K562 (cell line): ENCODE measurements at regions not wholly inside any gene's neighbourhood (a gene's known extent, or its start where the extent isn't known, plus 50 kb on each side); places are given as distances from the start of the nearest gene placed in this dataset.

ENCODE experiments used
- EP300 ChIP-seq: IDR thresholded peaks from 2 replicates; pipeline ENCODE4 v1.6.1; 2012; ENCODE audit warnings: low read length, improper control_type of control experiment
- ESRRA ChIP-seq: fragments of 450-650 bp; IDR thresholded peaks from 2 replicates; pipeline ENCODE4 v1.6.1; 2014; ENCODE audit warnings: low read depth, mild to moderate bottlenecking, moderate library complexity, borderline replicate concordance
- HEY1 ChIP-seq: fragments of 250-450 bp; sonication (Bioruptor Pico); IDR thresholded peaks from 2 replicates; pipeline ENCODE4 v1.5.0; 2020; ENCODE audit warnings: mild to moderate bottlenecking, moderate library complexity, borderline replicate concordance
- PTRF ChIP-seq: fragments of 450-650 bp; IDR thresholded peaks from 2 replicates; pipeline ENCODE4 v1.6.1; 2016; ENCODE audit warnings: mild to moderate bottlenecking, missing genetic modification characterization, missing compliant biosample characterization
- RFX5 ChIP-seq: IDR thresholded peaks from 2 replicates; pipeline ENCODE4 v1.6.1; 2011; ENCODE audit warnings: low read depth, mild to moderate bottlenecking, improper control_type of control experiment, low read length
- STAT5B ChIP-seq: fragments of 250-450 bp; sonication (Bioruptor Pico); IDR thresholded peaks from 2 replicates; pipeline ENCODE4 v1.8.0; 2021; ENCODE audit warnings: mild to moderate bottlenecking, inconsistent platforms
- TAF1 ChIP-seq: IDR thresholded peaks from 2 replicates; pipeline ENCODE4 v1.6.1; 2011; ENCODE audit warnings: mild to moderate bottlenecking, low read length, moderate library complexity; ENCODE audit not compliant: insufficient read depth, control insufficient read depth, severe bottlenecking; ENCODE audit errors: extremely low read depth
- ZNF764 ChIP-seq: fragments of 250-450 bp; sonication (Bioruptor Pico); IDR thresholded peaks from 2 replicates; pipeline ENCODE4 v1.4.0; 2020; ENCODE audit warnings: low read depth, mild to moderate bottlenecking, moderate library complexity
- TF ChIP-seq, protein P1 (sequence below): sonication (generic); formaldehyde crosslinking; IDR thresholded peaks from 2 replicates; pipeline ENCODE4 v1.8.0; 2022; ENCODE audit warnings: mild to moderate bottlenecking, missing genetic modification reagents
- TF ChIP-seq, protein P2 (sequence below), 3 experiments: IDR thresholded peaks in 2 of 3; conservative IDR thresholded peaks in 1 of 3; 2 replicates each; pipeline ENCODE4 v1.5.1; 2011 to 2012; ENCODE audit warnings: low read length in 3 of 3, mild to moderate bottlenecking in 3 of 3, control low read depth in 2 of 3, improper control_type of control experiment in 1 of 3, inconsistent platforms in 1 of 3, low read depth in 1 of 3, mixed read lengths in 1 of 3, moderate library complexity in 1 of 3; ENCODE audit not compliant: insufficient read depth in 2 of 3
- TF ChIP-seq, protein P3 (sequence below): sonication (generic); formaldehyde crosslinking; IDR thresholded peaks from 2 replicates; pipeline ENCODE4 v1.8.0; 2022; ENCODE audit warnings: mild to moderate bottlenecking, missing genetic modification reagents, borderline replicate concordance
- TF ChIP-seq, protein P4 (sequence below): fragments of 450-650 bp; IDR thresholded peaks from 2 replicates; pipeline ENCODE4 v1.6.1; 2016; ENCODE audit warnings: low read depth

DNA sequence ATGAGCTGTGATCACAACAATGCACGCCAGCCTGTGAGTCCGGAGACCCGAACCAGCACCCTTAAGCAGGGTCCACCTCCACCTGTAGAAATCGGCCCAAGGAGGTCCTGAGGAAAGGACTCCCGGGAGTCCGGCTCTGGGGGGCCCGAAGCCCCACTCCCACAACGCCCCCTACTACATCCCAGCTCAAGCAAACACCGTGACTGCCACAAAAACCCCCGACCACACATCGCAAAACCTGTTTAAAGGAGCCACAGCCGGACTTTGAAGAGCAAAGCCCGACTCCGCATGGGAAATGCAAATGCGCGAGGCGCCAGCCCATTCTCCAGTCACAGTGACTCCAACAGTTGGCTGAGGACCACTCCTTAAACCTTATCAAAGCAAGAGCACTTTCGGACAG lies 682.4 kb downstream of the KCNJ18 start:
- TF ChIP-seq PTRF (tag) (no peak), TAF1 (no peak), EP300 (no peak), RFX5 (no peak), HEY1 (no peak), ESRRA (no peak), STAT5B (CRISPR knock-in tag) (no peak), ZNF764 (CRISPR knock-in tag) (no peak)
- TF ChIP-seq, protein P1, sequence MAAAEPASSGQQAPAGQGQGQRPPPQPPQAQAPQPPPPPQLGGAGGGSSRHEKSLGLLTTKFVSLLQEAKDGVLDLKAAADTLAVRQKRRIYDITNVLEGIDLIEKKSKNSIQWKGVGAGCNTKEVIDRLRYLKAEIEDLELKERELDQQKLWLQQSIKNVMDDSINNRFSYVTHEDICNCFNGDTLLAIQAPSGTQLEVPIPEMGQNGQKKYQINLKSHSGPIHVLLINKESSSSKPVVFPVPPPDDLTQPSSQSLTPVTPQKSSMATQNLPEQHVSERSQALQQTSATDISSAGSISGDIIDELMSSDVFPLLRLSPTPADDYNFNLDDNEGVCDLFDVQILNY = no peak
- TF ChIP-seq, protein P2, sequence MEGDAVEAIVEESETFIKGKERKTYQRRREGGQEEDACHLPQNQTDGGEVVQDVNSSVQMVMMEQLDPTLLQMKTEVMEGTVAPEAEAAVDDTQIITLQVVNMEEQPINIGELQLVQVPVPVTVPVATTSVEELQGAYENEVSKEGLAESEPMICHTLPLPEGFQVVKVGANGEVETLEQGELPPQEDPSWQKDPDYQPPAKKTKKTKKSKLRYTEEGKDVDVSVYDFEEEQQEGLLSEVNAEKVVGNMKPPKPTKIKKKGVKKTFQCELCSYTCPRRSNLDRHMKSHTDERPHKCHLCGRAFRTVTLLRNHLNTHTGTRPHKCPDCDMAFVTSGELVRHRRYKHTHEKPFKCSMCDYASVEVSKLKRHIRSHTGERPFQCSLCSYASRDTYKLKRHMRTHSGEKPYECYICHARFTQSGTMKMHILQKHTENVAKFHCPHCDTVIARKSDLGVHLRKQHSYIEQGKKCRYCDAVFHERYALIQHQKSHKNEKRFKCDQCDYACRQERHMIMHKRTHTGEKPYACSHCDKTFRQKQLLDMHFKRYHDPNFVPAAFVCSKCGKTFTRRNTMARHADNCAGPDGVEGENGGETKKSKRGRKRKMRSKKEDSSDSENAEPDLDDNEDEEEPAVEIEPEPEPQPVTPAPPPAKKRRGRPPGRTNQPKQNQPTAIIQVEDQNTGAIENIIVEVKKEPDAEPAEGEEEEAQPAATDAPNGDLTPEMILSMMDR (IDR thresholded peaks at IDR 0.05 in 2 of 3, conservative IDR thresholded peaks at IDR 0.05 in 1 of 3; ENCODE audit: insufficient read depth in 2 of 3, low read depth in 1 of 3, low read length in 3 of 3) = no peak
- TF ChIP-seq, protein P3, sequence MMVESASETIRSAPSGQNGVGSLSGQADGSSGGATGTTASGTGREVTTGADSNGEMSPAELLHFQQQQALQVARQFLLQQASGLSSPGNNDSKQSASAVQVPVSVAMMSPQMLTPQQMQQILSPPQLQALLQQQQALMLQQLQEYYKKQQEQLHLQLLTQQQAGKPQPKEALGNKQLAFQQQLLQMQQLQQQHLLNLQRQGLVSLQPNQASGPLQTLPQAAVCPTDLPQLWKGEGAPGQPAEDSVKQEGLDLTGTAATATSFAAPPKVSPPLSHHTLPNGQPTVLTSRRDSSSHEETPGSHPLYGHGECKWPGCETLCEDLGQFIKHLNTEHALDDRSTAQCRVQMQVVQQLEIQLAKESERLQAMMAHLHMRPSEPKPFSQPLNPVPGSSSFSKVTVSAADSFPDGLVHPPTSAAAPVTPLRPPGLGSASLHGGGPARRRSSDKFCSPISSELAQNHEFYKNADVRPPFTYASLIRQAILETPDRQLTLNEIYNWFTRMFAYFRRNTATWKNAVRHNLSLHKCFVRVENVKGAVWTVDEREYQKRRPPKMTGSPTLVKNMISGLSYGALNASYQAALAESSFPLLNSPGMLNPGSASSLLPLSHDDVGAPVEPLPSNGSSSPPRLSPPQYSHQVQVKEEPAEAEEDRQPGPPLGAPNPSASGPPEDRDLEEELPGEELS = no peak
- TF ChIP-seq, protein P4, sequence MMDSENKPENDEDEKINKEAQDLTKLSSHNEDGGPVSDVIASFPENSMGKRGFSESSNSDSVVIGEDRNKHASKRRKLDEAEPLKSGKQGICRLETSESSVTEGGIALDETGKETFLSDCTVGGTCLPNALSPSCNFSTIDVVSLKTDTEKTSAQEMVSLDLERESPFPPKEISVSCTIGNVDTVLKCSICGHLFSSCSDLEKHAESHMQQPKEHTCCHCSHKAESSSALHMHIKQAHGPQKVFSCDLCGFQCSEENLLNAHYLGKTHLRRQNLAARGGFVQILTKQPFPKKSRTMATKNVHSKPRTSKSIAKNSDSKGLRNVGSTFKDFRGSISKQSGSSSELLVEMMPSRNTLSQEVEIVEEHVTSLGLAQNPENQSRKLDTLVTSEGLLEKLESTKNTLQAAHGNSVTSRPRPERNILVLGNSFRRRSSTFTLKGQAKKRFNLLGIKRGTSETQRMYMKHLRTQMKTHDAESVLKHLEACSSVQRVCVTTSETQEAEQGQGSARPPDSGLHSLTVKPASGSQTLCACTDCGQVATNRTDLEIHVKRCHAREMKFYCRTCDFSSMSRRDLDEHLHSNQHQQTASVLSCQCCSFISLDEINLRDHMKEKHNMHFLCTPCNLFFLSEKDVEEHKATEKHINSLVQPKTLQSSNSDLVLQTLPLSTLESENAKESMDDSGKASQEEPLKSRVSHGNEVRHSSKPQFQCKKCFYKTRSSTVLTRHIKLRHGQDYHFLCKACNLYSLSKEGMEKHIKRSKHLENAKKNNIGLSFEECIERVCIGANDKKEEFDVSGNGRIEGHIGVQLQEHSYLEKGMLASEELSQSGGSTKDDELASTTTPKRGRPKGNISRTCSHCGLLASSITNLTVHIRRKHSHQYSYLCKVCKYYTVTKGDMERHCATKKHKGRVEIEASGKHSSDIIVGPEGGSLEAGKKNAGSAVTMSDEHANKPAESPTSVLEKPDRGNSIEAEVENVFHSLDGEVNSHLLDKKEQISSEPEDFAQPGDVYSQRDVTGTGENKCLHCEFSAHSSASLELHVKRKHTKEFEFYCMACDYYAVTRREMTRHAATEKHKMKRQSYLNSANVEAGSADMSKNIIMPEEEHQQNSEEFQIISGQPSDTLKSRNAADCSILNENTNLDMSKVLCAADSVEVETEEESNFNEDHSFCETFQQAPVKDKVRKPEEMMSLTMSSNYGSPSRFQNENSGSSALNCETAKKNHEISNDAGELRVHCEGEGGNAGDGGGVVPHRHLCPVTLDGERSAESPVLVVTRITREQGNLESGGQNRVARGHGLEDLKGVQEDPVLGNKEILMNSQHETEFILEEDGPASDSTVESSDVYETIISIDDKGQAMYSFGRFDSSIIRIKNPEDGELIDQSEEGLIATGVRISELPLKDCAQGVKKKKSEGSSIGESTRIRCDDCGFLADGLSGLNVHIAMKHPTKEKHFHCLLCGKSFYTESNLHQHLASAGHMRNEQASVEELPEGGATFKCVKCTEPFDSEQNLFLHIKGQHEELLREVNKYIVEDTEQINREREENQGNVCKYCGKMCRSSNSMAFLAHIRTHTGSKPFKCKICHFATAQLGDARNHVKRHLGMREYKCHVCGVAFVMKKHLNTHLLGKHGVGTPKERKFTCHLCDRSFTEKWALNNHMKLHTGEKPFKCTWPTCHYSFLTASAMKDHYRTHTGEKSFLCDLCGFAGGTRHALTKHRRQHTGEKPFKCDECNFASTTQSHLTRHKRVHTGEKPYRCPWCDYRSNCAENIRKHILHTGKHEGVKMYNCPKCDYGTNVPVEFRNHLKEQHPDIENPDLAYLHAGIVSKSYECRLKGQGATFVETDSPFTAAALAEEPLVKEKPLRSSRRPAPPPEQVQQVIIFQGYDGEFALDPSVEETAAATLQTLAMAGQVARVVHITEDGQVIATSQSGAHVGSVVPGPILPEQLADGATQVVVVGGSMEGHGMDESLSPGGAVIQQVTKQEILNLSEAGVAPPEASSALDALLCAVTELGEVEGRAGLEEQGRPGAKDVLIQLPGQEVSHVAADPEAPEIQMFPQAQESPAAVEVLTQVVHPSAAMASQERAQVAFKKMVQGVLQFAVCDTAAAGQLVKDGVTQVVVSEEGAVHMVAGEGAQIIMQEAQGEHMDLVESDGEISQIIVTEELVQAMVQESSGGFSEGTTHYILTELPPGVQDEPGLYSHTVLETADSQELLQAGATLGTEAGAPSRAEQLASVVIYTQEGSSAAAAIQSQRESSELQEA = no peak
